HuH-7 (cell line): ENCODE measurements at regions not wholly inside any gene's neighbourhood (a gene's known extent, or its start where the extent isn't known, plus 50 kb on each side); places are given as distances from the start of the nearest gene placed in this dataset.

Experiments
- DNase-seq: peaks from one replicate; pipeline ENCODE4 v3.0.0; 2011; ENCODE audit warnings: low spot score

- no peak for DNase-seq
These were observed 225.7 kb downstream of the DPH6 start for GRCh38 chr15:35320158-35320780.

- DNase-seq, result no peak
These were observed 226.6 kb downstream of the DPH6 start for GRCh38 chr15:35319354-35319753.

- no peak for DNase-seq
These were observed 228.7 kb downstream of the DPH6 start for GRCh38 chr15:35317217-35317616.

GRCh38 chr15:35312344-35312743 is 227.2 kb upstream of the NANOGP8 start:
- no peak for DNase-seq

- no peak for DNase-seq
These were observed 226.5 kb upstream of the NANOGP8 start for GRCh38 chr15:35311615-35312014.

GRCh38 chr15:35309886-35310285 is 224.8 kb upstream of the NANOGP8 start:
- DNase-seq, result no peak

- no peak for DNase-seq
These were observed 223.7 kb upstream of the NANOGP8 start for GRCh38 chr15:35308802-35309201.

- DNase-seq, result no peak
These were observed 222.6 kb upstream of the NANOGP8 start for GRCh38 chr15:35307676-35308075.

- DNase-seq, result no peak
These were observed 221.9 kb upstream of the NANOGP8 start for GRCh38 chr15:35307026-35307425.

- peak; percentile 43 for DNase-seq
These were observed 221.4 kb upstream of the NANOGP8 start for GRCh38 chr15:35306361-35306981.

GRCh38 chr15:35305946-35306345 is 220.9 kb upstream of the NANOGP8 start:
- no peak for DNase-seq

GRCh38 chr15:35305031-35305550 is 220.0 kb upstream of the NANOGP8 start:
- DNase-seq, result no peak

GRCh38 chr15:35304389-35304788 is 219.3 kb upstream of the NANOGP8 start:
- no peak for DNase-seq

GRCh38 chr15:35302334-35302733 is 217.2 kb upstream of the NANOGP8 start:
- DNase-seq, result no peak

GRCh38 chr15:35301088-35301487 is 216.0 kb upstream of the NANOGP8 start:
- DNase-seq, result no peak

- DNase-seq, result no peak
These were observed 214.1 kb upstream of the NANOGP8 start for GRCh38 chr15:35299059-35299735.

- no peak for DNase-seq
These were observed 213.4 kb upstream of the NANOGP8 start for GRCh38 chr15:35298509-35298908.

GRCh38 chr15:35293353-35294130 is 208.4 kb upstream of the NANOGP8 start:
- peak; percentile 52 for DNase-seq

GRCh38 chr15:35290301-35290721 is 205.2 kb upstream of the NANOGP8 start:
- DNase-seq, result no peak

GRCh38 chr15:35289024-35289617 is 204.0 kb upstream of the NANOGP8 start:
- DNase-seq, result peak; percentile 28

GRCh38 chr15:35288580-35288979 is 203.5 kb upstream of the NANOGP8 start:
- DNase-seq, result no peak

GRCh38 chr15:35286721-35287120 is 201.6 kb upstream of the NANOGP8 start:
- no peak for DNase-seq
